GM19239 (cell line): ENCODE measurements at regions not wholly inside any gene's neighbourhood (a gene's known extent, or its start where the extent isn't known, plus 50 kb on each side); places are given as distances from the start of the nearest gene placed in this dataset.

Experiments used
- DNase-seq: peaks from one replicate; pipeline ENCODE4 v3.0.0; 2011; ENCODE audit warnings: low spot score; ENCODE audit not compliant: insufficient read length
- FAIRE-seq: peaks from 2 replicates; lab custom pipeline; 2011; peaks lifted over from hg19 to GRCh38; lab: Jason Lieb, UNC

DNA sequence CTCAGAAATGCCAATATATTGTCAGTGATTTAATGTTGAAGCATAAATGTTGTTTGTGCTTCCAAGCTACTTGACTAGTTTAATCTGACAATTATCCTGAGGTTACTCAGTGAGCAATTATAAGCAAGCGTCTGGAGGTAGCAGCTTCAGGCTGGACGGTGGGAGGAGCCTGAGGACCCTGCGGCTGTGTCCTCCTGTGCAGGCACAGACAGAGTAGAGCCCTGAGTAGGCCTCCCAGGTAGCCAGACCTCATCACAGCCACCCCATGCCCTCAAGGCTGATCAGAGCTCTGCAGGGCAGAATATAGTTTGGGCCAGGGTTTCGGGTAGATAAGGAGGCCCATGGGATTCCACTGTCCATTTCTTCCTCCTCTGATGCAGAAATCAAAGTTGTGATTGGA is 153.6 kb downstream of the DRD1 start:
- DNase-seq (no peak), FAIRE-seq (no peak)

DNA sequence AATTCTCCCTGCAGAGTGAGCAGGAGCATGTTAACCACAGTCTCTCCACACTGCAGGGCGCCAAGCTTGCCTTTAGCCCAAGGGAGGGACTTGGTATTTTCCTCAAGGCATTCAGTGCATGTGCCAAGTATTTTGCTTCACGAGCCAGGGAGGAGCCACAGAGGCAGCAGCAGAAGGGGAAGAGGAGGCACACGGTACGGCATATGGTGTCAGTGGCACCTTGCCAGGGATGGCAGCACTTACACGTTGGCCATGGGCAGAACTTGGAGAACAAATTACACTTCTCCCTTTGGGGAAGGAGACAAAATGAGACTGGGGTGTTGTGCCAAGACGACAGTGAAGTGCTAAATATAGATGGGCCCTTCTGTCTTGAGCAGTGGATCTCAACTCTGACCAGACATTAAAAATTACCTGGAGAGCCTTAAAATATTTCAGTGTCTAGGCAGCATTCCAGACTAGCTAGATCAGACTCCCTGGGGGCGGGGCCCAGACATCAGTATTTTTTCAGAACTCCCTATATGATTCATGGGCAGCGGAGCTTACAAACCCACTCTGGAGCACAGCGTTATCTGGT is 155.8 kb downstream of the DRD1 start:
- no peak for FAIRE-seq
- DNase-seq: no peak

DNA sequence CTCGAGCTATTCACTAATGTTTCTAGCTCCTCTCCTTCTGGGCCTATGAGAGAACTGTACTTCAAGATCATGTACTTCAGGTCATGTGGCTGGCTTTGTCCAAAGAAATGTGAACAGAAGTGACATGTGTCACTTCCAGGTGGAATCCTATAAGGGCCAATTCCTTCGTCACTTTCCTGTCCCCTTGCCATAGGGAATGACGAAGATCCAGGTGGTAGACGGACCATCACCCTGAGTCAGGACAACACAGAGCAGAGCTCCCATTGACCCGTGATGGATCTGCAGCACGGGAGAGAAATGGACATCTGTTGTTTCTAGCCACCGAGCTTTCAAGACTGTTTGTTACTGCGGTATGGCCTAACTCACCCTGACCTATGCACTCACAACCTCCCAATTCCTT is 157.0 kb downstream of the DRD1 start:
- FAIRE-seq: no peak
- no peak for DNase-seq

DNA sequence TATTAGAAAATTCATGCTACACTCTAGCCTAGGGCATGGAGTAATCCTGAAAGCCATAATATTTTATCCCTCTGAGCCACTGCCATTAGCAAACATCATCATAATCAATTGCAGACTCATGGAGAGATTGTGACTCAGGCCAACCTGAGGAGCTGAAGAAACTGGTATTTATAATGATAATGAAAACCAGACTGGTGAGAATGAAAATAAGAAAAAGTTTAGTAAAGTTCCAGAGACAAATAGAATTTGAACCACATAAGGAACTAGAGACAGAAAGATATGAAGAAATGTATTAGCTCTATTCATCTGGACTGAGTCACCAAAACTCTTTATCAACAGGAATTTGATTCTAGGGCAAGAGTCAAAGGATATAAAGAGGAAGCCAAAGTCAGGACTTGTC is 158.7 kb downstream of the DRD1 start:
- DNase-seq: no peak
- FAIRE-seq: no peak

DNA sequence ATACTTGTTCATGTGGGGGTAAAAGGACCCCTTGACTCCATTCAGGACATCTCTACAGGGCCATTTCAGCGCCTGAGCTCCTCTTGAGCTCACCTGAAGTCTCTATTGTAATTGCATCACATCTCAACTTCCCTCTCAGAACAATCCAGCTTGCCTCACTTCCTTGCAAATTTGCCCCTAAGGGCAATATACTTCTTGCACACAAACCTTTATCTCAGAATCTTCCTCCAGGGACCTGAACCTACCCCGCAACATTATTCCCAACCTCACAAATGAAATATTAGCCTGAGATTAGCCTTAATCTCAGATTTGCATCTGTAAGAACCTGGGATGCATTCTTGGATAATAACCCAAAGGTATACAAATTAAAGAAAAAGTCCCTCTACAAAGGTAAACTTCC is 159.2 kb downstream of the DRD1 start:
- DNase-seq: no peak

DNA sequence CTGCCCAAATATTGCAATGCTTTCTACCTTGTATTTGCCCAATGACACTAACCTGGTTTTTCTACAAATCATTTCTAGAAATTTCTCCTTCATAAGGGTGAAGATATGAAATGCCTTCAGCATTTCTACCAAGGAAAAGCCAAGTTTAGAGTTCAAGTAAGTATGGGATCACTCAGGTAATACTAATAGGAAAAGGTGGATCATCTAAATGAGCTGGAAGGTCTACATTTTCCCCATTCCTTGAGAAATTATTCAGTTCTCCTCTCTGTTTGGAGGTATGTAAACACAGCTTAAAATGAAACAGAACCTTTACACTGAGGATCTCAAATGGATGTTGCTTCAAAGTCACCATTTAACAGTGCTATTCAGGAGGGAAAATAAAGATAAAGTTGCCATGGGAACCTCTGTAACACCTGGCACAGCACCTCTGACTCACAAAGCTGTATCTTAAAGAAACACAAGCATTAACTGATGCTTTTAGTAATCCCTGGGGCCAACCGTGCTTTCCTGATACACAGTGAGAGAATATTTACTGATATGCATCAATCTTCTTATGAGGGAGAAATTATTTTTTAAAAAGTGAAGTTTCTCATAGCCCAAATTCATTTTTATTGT is 161.3 kb downstream of the DRD1 start:
- DNase-seq (no peak), FAIRE-seq (no peak)

More for the DNA sequence above, 159.2 kb downstream of the DRD1 start:
- no peak for FAIRE-seq

DNA sequence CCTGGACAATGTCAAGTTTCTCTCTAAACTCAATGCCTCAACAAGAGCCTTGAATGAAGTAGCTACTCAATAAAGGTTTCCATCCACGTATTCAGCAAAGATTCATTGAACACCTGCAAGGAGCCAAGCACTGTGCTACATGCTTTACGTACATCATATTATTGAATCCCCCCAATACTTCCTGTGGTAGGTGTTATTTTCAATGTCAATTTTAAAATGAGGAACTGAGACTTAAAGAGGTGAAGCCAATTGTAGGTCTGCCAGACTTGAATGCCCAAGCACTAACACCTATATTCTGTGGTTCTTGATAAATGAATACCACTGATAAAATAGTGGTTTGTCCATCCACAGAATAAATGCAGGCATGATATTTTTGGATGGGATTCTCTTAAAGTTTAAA is 162.3 kb downstream of the DRD1 start:
- FAIRE-seq (no peak), DNase-seq (no peak)

DNA sequence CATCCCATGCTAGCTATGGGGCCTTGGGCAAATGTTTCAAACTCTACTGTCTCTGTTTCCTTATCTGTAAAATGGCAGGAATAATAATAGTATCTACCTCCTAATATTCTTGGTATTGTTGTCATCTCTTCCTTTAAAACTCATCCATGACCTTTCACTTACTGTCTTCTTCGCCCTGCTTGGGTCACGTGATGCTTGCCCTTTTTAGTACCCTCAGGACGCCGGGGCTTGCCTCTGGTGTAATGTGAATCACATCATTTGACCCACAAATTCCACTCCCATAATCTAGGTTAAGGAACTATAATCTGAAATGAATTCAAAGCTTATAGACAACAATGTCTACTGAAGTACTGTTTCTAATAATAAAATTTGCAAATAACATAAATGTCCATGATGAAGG is 162.7 kb downstream of the DRD1 start:
- DNase-seq: no peak
- no peak for FAIRE-seq

DNA sequence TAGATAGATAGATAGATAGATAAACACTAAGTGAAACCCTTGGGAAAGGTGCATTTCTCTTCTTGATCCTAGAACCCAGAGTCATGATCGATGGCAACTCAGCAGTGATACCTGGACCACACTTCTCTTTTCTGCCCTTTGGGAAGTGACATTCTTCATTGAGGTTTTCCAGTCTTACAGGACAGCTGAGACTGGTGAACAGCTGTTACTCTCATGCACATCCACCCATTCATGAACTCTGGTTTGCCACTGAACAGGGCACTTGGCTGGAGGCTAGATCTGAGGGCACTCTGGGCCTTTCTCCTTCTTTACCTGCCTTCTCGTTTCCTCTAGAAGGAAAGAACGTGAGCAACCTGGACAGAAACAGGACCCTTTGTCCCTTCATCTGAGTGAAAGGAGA is 164.5 kb downstream of the DRD1 start:
- no peak for FAIRE-seq
- DNase-seq: no peak

DNA sequence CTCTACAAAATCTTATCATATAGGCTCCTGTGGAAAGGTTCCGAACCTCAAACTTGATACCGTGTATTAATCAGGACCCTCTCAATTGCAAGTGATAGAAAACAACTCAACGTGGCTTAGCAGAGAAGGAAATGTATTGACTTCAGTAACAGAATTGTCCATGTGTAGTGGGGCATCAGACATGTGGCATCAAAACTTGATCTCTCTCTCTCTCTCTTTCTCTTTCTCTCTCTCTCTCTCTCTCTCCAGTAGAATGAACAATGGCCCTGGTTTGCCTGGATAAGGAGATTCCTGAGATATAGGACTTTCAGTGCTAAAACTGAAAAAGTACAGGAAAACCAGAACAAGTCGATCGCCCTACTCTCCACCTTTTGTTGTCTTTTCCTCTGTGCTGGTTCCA is 168.2 kb downstream of the DRD1 start:
- DNase-seq (no peak), FAIRE-seq (no peak)

DNA sequence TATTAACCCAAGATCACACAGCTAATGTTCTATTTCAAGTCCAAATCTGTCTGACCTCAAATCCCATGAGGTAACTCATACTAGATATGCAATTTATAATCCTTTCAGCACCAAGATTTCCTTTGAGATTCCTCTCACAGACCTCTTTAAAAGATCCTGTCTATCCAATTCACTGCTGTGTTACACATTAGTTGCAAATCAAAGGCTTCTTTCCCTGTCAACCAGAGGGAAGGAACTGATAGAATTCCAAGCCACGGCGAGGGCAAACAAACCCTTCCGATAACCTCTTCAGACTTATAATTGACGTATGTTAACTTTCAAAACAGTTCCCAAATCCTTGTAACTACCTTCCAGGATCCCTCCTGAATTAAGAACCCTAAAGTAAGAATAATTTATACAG is 168.9 kb downstream of the DRD1 start:
- FAIRE-seq: no peak
- DNase-seq: no peak

DNA sequence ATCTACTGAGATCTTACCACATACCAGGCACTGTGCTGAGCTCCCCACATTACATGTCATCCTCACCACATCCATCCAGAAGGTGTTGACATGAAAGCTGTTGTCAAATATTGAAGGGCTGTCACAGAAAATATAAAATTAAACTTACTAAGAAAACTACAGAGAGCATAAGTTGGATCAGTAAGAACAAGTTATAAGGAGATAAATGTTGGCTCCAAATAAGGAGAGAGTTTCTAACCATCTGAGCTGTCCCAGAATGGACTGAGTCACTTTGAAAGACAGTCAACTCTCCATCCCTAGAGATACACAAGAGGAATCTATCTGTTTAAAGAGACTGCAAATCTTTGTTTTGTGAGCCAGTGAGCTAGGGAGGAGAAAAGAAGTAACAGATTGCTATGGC is 169.8 kb downstream of the DRD1 start:
- DNase-seq (no peak), FAIRE-seq (no peak)

DNA sequence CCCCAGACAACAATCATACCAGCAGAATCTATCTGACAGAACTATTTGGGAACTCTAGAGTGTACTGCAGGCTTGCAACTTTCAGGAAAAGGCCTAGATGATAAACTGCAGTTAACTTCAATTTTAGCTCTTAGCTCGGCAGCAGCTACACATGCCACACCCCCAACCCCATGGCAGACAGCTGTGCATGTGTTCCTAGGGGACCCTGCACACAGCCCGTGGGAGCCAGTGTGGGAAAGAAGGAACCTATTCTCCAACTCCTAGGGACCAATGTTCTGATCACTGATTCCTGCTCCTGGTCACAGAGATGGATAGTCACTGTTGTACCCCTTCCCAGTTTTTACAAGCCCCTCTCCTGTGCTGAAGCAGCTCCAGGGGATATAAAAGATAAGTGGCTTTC is 179.6 kb downstream of the DRD1 start:
- FAIRE-seq (no peak), DNase-seq (no peak)

DNA sequence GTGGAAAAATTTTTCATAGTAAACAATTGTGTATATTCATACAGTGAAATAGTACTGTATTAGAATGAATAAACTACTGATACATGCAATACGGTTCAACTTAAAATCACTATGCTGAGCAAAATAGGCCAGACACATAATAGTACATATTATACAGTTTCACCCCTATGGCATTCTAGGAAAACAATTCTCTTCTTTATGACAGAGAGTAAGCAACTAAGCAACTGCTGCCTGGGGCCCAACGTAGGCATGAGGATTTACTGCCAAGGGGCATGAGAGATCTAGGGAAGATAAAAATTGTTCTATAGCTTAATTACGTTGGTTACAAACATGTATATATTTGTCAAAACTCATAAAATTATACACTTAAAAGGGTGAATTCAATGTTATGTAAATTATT is 180.2 kb downstream of the DRD1 start:
- FAIRE-seq: no peak

DNA sequence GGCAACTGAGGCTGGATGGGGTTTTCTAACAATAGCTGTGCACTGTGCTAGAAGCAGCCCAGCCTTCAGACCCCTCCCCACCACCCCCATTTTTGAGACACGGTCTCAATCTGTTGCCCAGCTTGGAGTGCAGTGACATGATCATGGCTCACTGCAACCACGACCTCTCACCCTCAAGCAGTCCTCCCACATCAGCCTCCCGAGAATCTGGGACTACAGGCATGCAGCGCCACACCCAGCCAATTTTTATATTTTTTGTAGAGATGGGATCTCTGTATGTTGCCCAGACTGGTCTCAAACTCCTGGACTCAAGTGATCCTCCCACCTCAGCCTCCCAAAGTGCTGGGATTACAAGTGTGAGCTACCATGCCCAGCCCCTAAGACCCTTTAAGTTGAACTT is 182.5 kb downstream of the DRD1 start:
- no peak for DNase-seq
- no peak for FAIRE-seq

More for the DNA sequence above, 180.2 kb downstream of the DRD1 start:
- DNase-seq: no peak

DNA sequence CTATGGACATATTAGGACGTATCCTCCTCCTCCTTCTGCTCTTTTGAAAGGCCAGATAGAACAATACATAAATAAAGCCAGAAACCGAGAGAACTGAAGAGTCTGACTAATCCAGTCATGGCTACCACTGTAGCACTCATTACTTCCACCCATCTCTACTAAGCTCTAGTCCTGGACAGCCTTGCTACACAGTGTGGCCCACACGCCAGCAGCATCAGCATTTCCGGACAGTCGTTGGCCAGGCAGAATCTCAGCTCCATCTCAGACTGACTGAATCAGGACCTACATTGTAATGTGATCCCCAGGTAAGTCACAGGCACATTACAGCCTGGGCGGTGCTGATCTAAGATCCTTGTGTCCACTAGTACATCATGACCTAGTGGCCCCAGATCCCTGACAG is 182.9 kb downstream of the DRD1 start:
- FAIRE-seq (no peak), DNase-seq (no peak)

DNA sequence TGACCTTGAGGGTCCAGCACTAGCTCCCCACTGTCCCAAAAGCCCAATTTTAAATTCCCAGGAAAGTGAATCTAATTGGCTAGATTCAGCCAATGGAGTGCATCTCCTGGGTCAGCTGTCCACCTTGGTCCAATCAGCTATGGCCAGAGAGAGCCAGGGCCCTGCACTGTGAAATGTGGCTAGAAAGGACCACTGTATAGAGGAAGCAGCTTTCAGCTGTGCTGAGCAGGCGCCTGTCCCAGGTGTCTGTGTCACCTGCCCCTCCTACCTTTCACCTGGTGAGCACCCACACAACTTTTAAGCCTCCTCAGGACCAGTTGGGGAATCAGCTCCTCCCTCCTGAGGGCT is 186.2 kb downstream of the DRD1 start:
- FAIRE-seq: no peak
- no peak for DNase-seq

DNA sequence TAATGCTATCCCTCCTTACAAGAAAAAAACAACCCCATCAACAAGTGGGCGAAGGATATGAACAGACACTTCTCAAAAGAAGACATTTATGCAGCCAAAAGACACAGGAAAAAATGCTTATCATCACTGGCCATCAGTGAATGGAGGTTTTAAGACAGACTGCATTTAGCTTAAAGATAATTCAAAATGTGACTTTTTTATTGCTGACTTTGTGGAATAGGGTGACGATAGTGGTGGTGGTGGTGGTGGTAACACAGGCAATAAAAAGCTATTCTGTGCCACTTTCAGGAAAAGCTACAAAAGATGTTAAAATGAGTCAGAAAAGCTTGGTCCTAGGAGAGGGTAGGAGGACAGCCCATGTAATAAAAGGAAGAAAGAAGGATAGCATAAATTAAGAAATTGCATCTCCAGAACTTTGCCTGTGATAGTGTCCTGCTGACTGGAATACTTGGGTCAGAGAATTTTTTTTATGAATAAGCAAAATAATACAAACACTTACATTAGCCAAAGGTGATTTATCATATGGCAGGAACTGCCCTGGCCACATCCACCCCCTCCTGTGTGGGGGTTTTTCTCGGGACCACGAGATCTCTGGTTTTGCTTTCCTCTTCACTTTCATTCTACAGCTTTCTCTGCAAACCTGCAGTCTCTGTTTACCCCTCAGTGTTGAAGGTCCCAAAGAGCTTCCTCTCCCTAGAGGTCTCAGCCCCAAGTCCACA is 186.7 kb downstream of the DRD1 start:
- DNase-seq (no peak), FAIRE-seq (no peak)

DNA sequence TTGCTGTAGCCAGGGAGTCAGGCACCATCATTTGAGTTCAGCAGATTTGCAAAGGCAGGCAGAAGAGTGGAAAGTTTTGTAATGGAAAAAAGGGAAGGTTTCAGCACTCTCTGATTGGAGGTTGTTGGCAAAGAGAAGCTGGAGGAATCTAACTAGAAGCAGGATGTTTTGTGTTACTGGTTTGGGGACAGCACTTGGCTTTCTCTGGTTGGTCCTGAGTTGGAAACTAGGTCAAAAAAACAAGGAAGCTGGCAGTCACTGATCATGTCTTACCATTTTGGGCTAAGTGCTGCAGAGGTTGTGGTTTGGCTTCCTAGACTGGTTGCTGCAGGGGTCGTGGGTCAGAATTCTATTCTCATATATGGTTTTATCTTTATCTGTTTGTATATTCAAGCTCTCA is 189.8 kb downstream of the DRD1 start:
- no peak for FAIRE-seq
- DNase-seq: no peak

DNA sequence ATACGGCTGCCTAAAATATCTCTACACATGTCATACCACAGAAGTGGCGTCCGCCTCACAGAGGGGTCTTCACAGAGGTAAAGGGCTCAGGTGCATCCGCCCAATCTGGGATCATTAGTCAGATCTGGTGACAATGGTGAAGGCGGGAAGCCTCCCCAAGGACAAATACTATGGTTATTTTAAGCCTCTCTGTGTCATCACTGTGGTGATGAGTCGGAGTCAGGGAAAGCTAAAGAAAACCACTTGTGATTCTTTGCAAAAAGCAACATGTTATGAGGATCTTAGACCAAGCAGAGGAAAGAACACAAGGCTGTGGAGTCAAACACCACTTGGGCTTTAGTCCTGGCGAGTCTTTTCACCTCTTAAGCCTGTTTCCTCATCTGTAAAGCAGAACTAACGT is 190.4 kb downstream of the DRD1 start:
- DNase-seq: no peak
- FAIRE-seq: no peak

DNA sequence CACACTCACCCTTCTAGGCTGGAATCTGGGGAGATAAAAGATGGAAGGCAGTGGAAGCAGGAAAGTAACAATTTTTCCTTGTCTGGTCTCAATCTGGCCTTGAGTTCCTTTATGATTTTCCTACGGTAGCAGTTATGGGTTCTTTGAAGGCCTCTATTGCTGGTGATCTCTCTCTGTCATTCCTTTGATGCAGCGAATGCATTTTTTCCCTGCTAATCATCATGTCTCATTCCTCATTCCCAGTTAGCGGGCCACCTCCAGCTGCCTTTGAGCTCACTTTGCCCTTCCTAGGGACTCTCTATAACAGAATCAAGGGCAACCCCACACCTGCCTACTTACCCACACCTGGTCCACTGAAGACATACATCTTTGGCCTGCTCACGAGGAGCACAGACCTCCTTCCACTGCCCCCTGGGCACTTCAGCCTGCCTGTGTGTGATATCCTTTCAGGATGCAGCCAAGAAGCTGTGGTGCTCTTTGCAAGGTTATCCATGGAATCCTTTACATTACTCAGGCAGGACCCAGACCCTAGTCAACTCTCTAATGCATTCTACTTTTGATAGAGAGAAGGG is 191.7 kb downstream of the DRD1 start:
- DNase-seq (no peak), FAIRE-seq (no peak)

DNA sequence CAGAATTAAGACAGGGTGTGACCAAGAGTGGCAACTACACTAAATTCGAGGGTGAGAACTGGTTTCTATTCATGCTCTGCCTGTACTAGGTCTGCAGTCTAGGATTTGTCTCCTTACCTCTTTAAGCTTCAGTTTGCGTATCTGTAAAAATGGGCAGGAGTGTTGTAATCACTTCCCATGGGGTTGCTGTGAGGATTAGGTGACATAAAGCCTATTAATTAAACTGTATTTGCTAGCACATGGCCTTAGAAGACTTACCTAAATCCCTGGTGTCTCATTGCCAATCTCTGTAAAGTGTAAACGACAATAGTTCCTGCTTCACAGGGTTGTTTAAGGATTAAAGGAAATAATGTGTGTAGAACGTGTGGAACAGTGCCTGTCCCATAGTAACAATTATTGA is 193.6 kb downstream of the DRD1 start:
- FAIRE-seq: no peak
- no peak for DNase-seq
